Activated CD4-positive, alpha-beta T cell treated with anti-CD3 and anti-CD28 coated beads, Interleukin-2, amount 50 U/mL, for 16 hours (primary cell): ENCODE measurements at regions not wholly inside any gene's neighbourhood (a gene's known extent, or its start where the extent isn't known, plus 50 kb on each side); places are given as distances from the start of the nearest gene placed in this dataset.

Experiments
- DNase-seq: peaks from one replicate; pipeline ENCODE4 v3.0.0-alpha.2; 2020

DNA sequence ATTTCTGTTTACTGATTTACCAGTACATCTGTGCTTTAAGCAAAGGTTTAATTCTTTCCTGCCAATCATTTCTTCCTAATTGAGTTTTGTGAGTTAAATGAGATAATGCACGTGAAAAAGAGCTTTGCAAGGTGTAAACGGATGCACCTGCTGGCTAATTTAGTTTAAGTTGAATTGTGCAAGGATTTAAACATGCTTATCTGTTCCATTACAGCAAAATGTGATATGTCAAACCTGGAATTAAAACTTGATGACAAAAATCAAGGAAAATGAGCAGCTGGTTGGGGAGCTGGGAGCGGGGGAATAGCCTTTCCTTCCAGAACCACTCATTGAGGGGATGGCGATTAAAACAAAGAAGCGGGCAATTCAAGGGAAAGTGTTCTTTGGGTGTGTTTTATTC lies 155.0 kb upstream of the CTTNBP2 start:
- no peak for DNase-seq

DNA sequence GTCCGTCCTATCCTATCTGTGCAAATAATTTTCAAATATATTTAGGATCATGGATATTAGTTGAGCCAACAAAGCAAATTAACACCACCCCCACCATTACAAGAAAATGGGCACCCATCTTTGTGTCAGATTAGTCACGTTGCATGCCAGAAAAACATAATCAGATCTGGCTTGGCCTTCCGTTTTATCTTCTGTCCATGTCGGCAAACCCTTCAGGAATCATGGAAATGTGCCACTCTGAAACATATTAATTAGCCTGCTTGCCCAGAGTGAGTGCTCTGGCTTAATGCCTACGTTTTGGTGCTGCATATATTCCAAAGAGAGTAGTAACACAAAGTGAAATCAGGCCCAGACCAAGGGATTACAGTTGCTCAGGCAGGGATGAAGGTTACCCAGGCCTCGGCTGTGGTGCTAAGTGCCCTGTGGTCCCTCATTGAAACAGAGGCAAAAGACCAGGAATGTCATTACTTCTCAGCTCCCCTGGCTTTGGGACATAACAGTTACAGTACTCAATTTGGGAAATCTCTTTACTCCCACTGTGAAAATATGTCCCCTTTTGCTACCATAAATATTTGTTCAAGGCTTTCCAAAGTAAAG lies 154.0 kb upstream of the LSM8 start:
- DNase-seq, result no peak

- no peak for DNase-seq
Observed at GRCh38 chr7:118033273-118033672, 150.7 kb upstream of the LSM8 start.

DNA sequence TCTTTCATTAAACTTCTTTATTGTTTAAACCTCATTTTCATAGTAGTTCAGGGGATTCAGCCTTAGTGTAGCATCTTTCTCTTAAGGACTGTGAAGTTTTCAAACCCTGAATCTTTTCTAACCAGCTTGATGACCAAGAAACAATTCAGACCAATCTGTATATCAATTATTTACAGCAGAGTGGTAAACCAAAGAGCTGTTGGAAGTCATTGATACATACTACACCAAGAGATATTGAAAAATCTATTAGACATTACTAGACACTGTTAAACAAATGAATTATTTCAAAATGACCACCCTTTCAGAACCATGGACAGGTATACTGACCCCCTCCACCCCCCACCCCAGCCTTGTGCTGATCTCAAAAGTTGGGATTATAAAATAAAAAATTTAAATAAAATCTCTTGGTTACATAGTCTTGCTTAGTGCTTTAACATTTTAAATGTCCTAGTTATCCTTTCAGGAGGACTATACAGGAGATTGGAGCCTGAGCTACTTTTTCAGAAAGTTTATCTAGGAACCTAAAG lies 143.9 kb upstream of the LSM8 start:
- no peak for DNase-seq

- no peak for DNase-seq
Observed at GRCh38 chr7:118040562-118040961, 143.4 kb upstream of the LSM8 start.

DNA sequence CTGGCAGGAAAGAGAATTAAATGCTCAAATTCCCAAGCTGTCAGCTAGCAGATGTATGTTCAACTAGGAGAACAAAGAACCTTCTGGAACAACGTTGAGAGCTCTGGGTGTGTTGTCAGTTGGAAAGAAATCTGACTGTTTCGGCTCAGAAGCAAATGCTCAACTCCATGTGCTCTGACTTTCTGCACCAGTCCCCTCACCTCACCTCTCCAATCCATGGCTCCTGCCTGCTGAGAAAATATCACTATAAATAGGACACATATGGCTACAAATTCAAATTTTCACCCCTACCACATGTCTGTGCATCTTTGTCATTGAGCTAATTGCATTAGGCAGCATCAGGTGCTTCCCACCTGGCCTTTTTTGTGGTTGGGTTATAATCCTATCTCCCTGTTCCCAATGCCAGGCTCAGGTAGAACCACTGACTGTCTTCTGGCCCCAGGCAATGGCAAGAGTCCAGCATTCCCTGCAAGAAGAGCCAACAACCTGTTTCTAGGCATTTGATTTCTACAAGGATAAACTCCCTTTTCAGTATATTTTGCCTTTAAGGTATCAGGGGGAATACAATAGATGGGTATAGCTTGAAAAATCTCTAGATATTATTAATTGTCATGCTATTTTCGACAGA lies 142.6 kb upstream of the LSM8 start:
- DNase-seq, result no peak

DNA sequence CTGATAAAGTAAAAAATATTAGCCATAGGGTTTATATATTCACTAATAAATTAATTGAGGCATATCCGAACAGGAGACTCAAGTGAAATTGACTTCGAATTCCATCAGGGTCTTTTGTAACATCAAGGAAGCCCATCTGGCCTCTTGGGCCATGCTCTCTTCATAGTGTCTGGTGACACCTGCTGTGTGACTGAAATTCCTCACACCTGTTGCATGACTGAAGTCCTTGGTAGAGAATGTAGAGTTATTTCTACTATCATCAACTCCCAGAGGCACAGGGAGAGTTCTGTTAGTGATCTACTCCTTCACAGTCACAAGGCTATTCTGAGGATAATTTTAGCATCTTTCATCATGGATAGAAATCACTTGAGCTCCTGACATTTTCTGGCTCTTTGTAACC lies 138.3 kb upstream of the LSM8 start:
- no peak for DNase-seq

DNA sequence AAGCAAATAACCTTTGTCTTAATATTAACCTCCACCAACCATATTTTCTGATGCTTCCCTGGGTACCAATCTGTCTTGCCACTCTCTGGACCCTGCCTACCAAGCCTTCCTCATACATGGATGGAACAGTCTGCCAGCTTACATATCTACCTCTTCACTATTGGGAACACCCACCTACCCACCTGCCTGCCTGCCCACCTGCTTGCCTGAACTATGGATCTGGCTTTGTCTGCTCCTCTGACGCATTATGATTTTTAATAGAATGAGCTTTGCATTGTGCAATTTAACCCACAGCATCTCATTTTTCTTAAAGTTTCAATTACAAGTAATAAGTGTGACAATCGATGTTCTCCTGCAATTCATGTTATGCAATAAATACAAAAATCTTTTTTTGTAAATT lies 137.9 kb upstream of the LSM8 start:
- no peak for DNase-seq

DNA sequence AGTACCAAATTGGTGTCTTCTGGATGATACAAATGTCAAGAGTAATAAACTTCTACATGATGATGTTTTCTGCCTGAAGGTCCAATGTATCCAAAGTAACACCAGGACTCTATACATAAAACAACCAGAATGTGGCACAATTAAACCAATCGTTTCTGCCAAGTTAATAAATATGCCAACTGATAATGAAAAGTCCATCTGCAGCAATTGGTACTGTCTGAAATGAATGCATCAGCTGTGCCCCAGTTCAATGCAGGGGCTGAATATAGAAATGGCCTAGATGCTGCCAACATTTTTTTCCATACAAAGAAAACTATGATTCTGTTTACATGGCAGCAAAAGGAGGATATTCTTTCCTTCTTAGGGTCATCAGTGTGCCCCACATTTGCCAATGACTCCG lies 137.2 kb upstream of the LSM8 start:
- no peak for DNase-seq

DNA sequence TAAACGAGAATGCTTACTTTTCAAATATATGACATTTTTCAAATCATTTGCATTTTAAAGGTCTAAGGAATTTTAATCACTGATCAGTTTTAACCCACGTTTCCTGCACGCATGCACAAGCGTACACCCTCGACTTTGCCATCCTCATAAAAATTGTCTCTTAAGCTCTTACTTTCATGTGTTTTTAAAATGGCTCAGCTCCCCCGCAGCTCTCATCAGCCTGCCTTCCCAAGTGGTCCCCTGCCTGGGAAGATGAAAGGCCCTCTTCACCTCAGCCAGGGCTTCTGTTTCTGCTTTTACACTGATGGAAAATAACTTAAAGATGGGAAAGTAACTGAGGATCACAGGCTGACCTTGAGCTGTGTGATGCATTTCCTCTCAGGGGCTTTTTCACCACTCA lies 131.6 kb upstream of the LSM8 start:
- no peak for DNase-seq

DNA sequence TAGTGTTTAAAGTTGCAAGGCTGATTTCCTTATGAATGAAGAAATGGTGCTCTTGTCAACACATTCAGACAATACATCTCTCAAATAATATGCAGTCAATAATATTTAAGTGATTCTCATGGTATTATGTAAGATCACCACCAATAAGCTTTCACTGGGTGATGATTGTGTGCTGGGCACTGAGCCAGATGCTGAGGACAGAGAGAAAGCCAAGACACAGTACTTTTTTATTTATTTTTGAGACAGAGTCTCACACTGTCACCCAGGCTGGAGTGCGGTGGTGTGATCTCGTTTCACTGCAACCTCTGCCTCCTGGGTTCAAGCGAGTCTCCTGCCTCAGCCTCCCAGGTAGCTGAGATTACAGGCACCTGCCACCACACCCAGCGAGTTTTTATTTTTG lies 130.6 kb upstream of the LSM8 start:
- no peak for DNase-seq

GRCh38 chr7:118054529-118054928 lies 129.4 kb upstream of the LSM8 start:
- no peak for DNase-seq

GRCh38 chr7:118055647-118056046 lies 128.3 kb upstream of the LSM8 start:
- DNase-seq, result no peak

GRCh38 chr7:118057404-118057803 lies 126.6 kb upstream of the LSM8 start:
- DNase-seq, result no peak

GRCh38 chr7:118059209-118059608 lies 124.8 kb upstream of the LSM8 start:
- DNase-seq, result peak; percentile 2

DNA sequence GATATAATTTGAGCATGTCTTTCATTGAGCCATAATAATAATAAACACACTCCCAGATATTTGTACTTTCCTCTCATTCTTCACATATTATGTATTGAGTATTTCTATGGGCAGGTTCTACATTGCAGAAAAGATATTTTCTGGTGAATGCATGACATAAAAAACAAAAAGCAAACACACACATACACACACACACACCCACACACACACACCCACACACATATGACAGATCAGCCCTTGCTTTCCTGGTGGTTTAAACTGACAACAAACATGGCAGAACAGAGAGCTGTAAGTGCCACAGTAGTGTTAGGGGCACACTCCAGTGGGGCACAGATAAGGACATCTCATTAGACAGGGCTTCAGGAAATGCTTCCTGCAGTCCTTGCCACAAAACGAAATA lies 123.3 kb upstream of the LSM8 start:
- no peak for DNase-seq

- DNase-seq, result no peak
Observed at GRCh38 chr7:118061386-118061785, 122.6 kb upstream of the LSM8 start.

- DNase-seq, result no peak
Observed at GRCh38 chr7:118072893-118073674, 110.9 kb upstream of the LSM8 start.

- DNase-seq, result no peak
Observed at GRCh38 chr7:118075936-118076335, 108.0 kb upstream of the LSM8 start.

- DNase-seq, result no peak
Observed at GRCh38 chr7:118076564-118076963, 107.4 kb upstream of the LSM8 start.

DNA sequence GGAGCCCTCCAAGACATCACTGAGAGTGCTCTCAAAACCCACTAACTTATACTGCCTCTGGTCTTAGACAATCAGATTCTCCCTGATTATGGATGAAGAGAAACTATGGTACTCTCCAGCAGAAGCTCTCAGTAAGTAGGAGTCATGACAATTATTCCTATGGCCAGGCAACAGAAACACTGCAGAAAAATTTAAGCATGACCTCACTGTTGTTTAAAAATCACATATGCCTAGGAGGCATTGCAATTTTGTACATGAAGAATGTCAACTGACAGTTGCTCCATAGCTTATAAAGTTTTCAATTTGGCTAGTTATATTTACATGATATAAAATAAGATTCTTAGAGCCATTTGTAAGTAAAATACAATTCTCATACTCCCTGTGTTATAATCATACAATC lies 105.9 kb upstream of the LSM8 start:
- DNase-seq, result no peak

DNA sequence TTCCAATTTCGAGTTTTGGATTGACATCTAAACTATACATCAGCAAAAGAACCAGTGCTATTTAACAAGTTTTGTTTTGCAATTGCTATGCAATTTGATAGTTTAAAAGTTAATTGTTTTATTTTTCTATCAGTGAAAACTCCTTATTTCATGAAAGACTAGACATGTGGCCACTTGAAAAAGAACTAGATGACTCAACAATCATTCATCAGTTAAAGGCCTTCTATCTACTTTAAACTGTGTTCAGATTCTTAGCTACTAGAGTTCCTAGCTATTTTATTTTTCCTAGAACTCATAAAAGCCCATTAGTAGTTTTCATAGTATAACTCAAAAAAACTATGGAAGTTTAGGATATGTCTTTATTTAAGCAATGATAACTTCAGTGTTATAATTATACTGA lies 104.6 kb upstream of the LSM8 start:
- no peak for DNase-seq

GRCh38 chr7:118080947-118081346 lies 103.0 kb upstream of the LSM8 start:
- peak; percentile 56 for DNase-seq

- no peak for DNase-seq
Observed at GRCh38 chr7:118082506-118082905, 101.5 kb upstream of the LSM8 start.
